HUDEP-2 (cell line): ENCODE measurements at regions not wholly inside any gene's neighbourhood (a gene's known extent, or its start where the extent isn't known, plus 50 kb on each side); places are given as distances from the start of the nearest gene placed in this dataset.
"Not testable (repeated sequence)": the region's sequence is repeated elsewhere in the genome, so short reads cannot be mapped to it uniquely, and the experiment has no call there.

ENCODE experiments used
- DNase-seq, 76 experiments: peaks; one replicate each; lab custom pipeline; 2025; ENCODE audit not compliant: unreplicated experiment in 76 of 76; lab: John Stamatoyannopoulos, UW

GRCh38 chr13:67520886-67521285 lies 290.8 kb upstream of the PCDH9 start:
- no peak for DNase-seq

- DNase-seq = no peak
These were observed 289.2 kb upstream of the PCDH9 start for GRCh38 chr13:67519356-67519755.

GRCh38 chr13:67518785-67519184 lies 288.6 kb upstream of the PCDH9 start:
- DNase-seq = no peak

- DNase-seq = no peak
These were observed 285.8 kb upstream of the PCDH9 start for GRCh38 chr13:67515895-67516294.

- no peak for DNase-seq
These were observed 278.9 kb upstream of the PCDH9 start for GRCh38 chr13:67509018-67509417.

GRCh38 chr13:67508275-67508674 lies 278.1 kb upstream of the PCDH9 start:
- DNase-seq = not testable (repeated sequence)

GRCh38 chr13:67506407-67506806 lies 276.3 kb upstream of the PCDH9 start:
- DNase-seq = no peak

- DNase-seq = no peak
These were observed 275.2 kb upstream of the PCDH9 start for GRCh38 chr13:67505376-67505775.

- DNase-seq = no peak
These were observed 268.8 kb upstream of the PCDH9 start for GRCh38 chr13:67498948-67499347.

- peak in 11 of 76 experiments; percentile 0 to 20 (median 7) for DNase-seq
These were observed 263.7 kb upstream of the PCDH9 start for GRCh38 chr13:67493835-67494234.

GRCh38 chr13:67489016-67489415 lies 258.9 kb upstream of the PCDH9 start:
- DNase-seq = no peak

- DNase-seq = no peak
These were observed 251.3 kb upstream of the PCDH9 start for GRCh38 chr13:67481445-67481844.

- no peak for DNase-seq
These were observed 244.0 kb upstream of the PCDH9 start for GRCh38 chr13:67474115-67474514.

GRCh38 chr13:67469623-67470022 lies 239.5 kb upstream of the PCDH9 start:
- no peak for DNase-seq

- no peak for DNase-seq
These were observed 236.4 kb upstream of the PCDH9 start for GRCh38 chr13:67466569-67466968.

GRCh38 chr13:67464154-67464553 lies 234.0 kb upstream of the PCDH9 start:
- DNase-seq = no peak

- DNase-seq = no peak
These were observed 232.0 kb upstream of the PCDH9 start for GRCh38 chr13:67462098-67462497.

- DNase-seq = not testable (repeated sequence)
These were observed 222.4 kb upstream of the PCDH9 start for GRCh38 chr13:67452526-67452925.

- DNase-seq = no peak
These were observed 215.3 kb upstream of the PCDH9 start for GRCh38 chr13:67445436-67445835.

GRCh38 chr13:67443923-67444322 lies 213.8 kb upstream of the PCDH9 start:
- no peak for DNase-seq

GRCh38 chr13:67440236-67440975 lies 210.3 kb upstream of the PCDH9 start:
- no peak for DNase-seq

- DNase-seq = no peak
These were observed 209.2 kb upstream of the PCDH9 start for GRCh38 chr13:67439365-67439764.

GRCh38 chr13:67438465-67438864 lies 208.3 kb upstream of the PCDH9 start:
- no peak for DNase-seq
